ENCODE measurements at regions not wholly inside any gene's neighbourhood (a gene's known extent, or its start where the extent isn't known, plus 50 kb on each side); places are given as distances from the start of the nearest gene placed in this dataset.

DNA sequence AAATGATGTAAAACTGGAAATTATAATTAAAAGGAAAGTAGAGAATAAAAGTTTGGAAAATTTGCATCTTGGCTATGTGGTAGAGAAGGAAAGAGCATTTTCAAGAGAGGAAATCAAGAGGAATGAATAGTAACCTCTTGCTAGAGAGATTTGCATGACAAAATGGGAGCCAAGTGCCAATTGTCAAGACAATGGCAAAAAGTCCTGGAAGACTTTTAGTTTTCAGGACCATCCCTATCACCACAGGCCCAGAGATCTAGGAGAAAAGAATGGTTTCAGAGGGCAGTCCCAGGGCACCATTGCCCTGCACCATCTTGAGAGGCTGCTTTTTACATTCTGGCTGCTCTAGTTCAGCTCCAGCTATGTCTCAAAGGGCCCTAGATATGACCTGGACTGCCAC is 1427.6 kb downstream of the ZPLD1 start (continued):
- TF ChIP-seq TOX (CRISPR knock-in tag; IDR thresholded peaks at IDR 0.05; ENCODE audit: borderline replicate concordance) (no peak), ZNF70 (CRISPR knock-in tag; IDR thresholded peaks at IDR 0.05) (no peak), PPARA (CRISPR knock-in tag; IDR thresholded peaks at IDR 0.05; ENCODE audit: borderline replicate concordance) (no peak), CREB5 (CRISPR knock-in tag; IDR thresholded peaks at IDR 0.05; ENCODE audit: low read depth) (no peak), CSRNP3 (CRISPR knock-in tag; IDR thresholded peaks at IDR 0.05) (no peak), ISL1 (CRISPR knock-in tag; IDR thresholded peaks at IDR 0.05) (no peak), SNAI2 (CRISPR knock-in tag; IDR thresholded peaks at IDR 0.05) (no peak)
- TF ChIP-seq, protein P1, sequence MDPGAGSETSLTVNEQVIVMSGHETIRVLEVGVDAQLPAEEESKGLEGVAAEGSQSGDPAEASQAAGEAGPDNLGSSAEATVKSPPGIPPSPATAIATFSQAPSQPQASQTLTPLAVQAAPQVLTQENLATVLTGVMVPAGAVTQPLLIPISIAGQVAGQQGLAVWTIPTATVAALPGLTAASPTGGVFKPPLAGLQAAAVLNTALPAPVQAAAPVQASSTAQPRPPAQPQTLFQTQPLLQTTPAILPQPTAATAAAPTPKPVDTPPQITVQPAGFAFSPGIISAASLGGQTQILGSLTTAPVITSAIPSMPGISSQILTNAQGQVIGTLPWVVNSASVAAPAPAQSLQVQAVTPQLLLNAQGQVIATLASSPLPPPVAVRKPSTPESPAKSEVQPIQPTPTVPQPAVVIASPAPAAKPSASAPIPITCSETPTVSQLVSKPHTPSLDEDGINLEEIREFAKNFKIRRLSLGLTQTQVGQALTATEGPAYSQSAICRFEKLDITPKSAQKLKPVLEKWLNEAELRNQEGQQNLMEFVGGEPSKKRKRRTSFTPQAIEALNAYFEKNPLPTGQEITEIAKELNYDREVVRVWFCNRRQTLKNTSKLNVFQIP (CRISPR knock-in tag; IDR thresholded peaks at IDR 0.05; ENCODE audit: borderline replicate concordance, low read depth): no peak

- no peak for TF ChIP-seq BACH2 (CRISPR knock-in tag; IDR thresholded peaks at IDR 0.05; ENCODE audit: borderline replicate concordance)
- no peak for ATAC-seq
Observed at GRCh38 chr3:103863381-103863780, 1428.6 kb downstream of the ZPLD1 start.

DNA sequence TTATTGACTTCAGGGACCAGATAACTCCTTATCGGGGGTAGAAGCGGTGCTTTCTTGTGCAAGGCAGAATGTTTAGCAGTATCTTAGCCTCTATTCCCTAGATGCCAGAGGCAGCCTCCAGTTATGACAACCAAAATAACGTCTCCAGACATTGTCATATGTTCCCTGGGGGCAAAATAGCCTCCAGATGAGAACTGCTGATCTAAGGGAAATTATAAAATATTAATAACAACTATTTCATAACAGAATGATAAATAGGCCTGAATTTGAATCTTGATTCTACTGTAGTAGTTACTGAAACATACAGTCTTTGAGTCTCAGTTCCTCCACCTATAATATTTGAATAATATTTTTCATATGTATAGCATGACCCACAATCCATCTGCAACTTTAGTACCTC is 1431.3 kb downstream of the ZPLD1 start:
- TF ChIP-seq ARNTL (CRISPR knock-in tag; IDR thresholded peaks at IDR 0.05; ENCODE audit: borderline replicate concordance, low read depth) (no peak), ZFP30 (CRISPR knock-in tag; IDR thresholded peaks at IDR 0.05) (no peak), CSRNP3 (CRISPR knock-in tag; IDR thresholded peaks at IDR 0.05) (no peak), ZFP3 (CRISPR knock-in tag; IDR thresholded peaks at IDR 0.05) (no peak), PPARA (CRISPR knock-in tag; IDR thresholded peaks at IDR 0.05; ENCODE audit: borderline replicate concordance) (no peak), TCF4 (CRISPR knock-in tag; IDR thresholded peaks at IDR 0.05; ENCODE audit: borderline replicate concordance) (no peak), GLIS3 (CRISPR knock-in tag; IDR thresholded peaks at IDR 0.05) (no peak), CSDC2 (CRISPR knock-in tag; IDR thresholded peaks at IDR 0.05) (no peak), PATZ1 (CRISPR knock-in tag; IDR thresholded peaks at IDR 0.05; ENCODE audit: borderline replicate concordance) (no peak), TSHZ2 (CRISPR knock-in tag; IDR thresholded peaks at IDR 0.05) (no peak), ZNF70 (CRISPR knock-in tag; IDR thresholded peaks at IDR 0.05) (no peak), ISL1 (CRISPR knock-in tag; IDR thresholded peaks at IDR 0.05) (no peak), ZNF565 (CRISPR knock-in tag; conservative IDR thresholded peaks at IDR 0.05; ENCODE audit: low read depth) (no peak), CREB5 (CRISPR knock-in tag; IDR thresholded peaks at IDR 0.05; ENCODE audit: low read depth) (no peak), RARB (CRISPR knock-in tag; IDR thresholded peaks at IDR 0.05) (no peak)
- ATAC-seq: no peak
